Stimulated activated memory B cell treated with anti-CD40 and anti-IgM and Interleukin-4, amounts not matched to agents 10 μg/mL and 1 μg/mL and 100 μg/mL, for 72 hours (primary cell): ENCODE measurements at regions not wholly inside any gene's neighbourhood (a gene's known extent, or its start where the extent isn't known, plus 50 kb on each side); places are given as distances from the start of the nearest gene placed in this dataset.

ENCODE experiments used
- ATAC-seq: fragments of 150-1000 bp; cut with Tn5 transposase; 2 replicates; pipeline ENCODE4 v1.10.0; 2021
- H3K27ac Mint-ChIP-seq: one replicate; pipeline ENCODE4 v1.8.0; 2022; ENCODE audit warnings: mild to moderate bottlenecking, mixed read lengths
- H3K27me3 Mint-ChIP-seq: one replicate; pipeline ENCODE4 v1.8.0; 2022; ENCODE audit warnings: mixed read lengths
- H3K36me3 Mint-ChIP-seq: one replicate; pipeline ENCODE4 v1.8.0; 2022; ENCODE audit warnings: mixed read lengths
- H3K4me1 Mint-ChIP-seq: one replicate; pipeline ENCODE4 v1.8.0; 2022; ENCODE audit warnings: mixed read lengths
- H3K4me3 Mint-ChIP-seq: one replicate; pipeline ENCODE4 v1.8.0; 2022; ENCODE audit warnings: mild to moderate bottlenecking, moderate library complexity, mixed read lengths
- H3K9me3 Mint-ChIP-seq: one replicate; pipeline ENCODE4 v1.8.0; 2022; ENCODE audit warnings: mixed read lengths

- Mint-ChIP-seq H3K4me3 (no peak overlapping the region), H3K9me3 (peaks cover 5% of the 10 kb centered on the region), H3K36me3 (no peaks in the 10 kb centered on the region), H3K27me3 (peaks cover 17% of the 10 kb centered on the region), H3K27ac (no peak overlapping the region), H3K4me1 (no peaks in the 10 kb centered on the region)
- ATAC-seq, result no peak
Observed at GRCh38 chr1:5721634-5722215, 270.5 kb downstream of the NPHP4 start.

GRCh38 chr1:5720936-5721335, 271.3 kb downstream of the NPHP4 start:
- ATAC-seq, result no peak
- no peaks in the 10 kb centered on the region for H3K4me1 Mint-ChIP-seq
- no peaks in the 10 kb centered on the region for H3K36me3 Mint-ChIP-seq
- H3K9me3 Mint-ChIP-seq, result peaks cover 5% of the 10 kb centered on the region
- no peak overlapping the region for H3K27ac Mint-ChIP-seq
- H3K27me3 Mint-ChIP-seq, result peaks cover 24% of the 10 kb centered on the region
- no peak overlapping the region for H3K4me3 Mint-ChIP-seq

- H3K4me1 Mint-ChIP-seq, result no peaks in the 10 kb centered on the region
- H3K9me3 Mint-ChIP-seq, result peaks cover 9% of the 10 kb centered on the region
- H3K36me3 Mint-ChIP-seq, result no peaks in the 10 kb centered on the region
- H3K27ac Mint-ChIP-seq, result no peak overlapping the region
- H3K4me3 Mint-ChIP-seq, result no peak overlapping the region
- peaks cover 27% of the 10 kb centered on the region for H3K27me3 Mint-ChIP-seq
- no peak for ATAC-seq
Observed at GRCh38 chr1:5720484-5720883, 271.7 kb downstream of the NPHP4 start.

GRCh38 chr1:5720045-5720444, 272.2 kb downstream of the NPHP4 start:
- peaks cover 23% of the 10 kb centered on the region for H3K27me3 Mint-ChIP-seq
- no peak for ATAC-seq
- no peaks in the 10 kb centered on the region for H3K36me3 Mint-ChIP-seq
- no peak overlapping the region for H3K4me3 Mint-ChIP-seq
- peaks cover 13% of the 10 kb centered on the region for H3K9me3 Mint-ChIP-seq
- H3K4me1 Mint-ChIP-seq, result no peaks in the 10 kb centered on the region
- no peak overlapping the region for H3K27ac Mint-ChIP-seq

GRCh38 chr1:5718831-5719632, 273.2 kb downstream of the NPHP4 start:
- Mint-ChIP-seq H3K27me3 (peaks cover 22% of the 10 kb centered on the region), H3K9me3 (peaks cover 17% of the 10 kb centered on the region), H3K4me1 (no peaks in the 10 kb centered on the region), H3K36me3 (no peaks in the 10 kb centered on the region), H3K4me3 (no peak overlapping the region), H3K27ac (no peak overlapping the region)
- ATAC-seq, result no peak

- Mint-ChIP-seq H3K27me3 (peaks cover 22% of the 10 kb centered on the region), H3K4me1 (no peaks in the 10 kb centered on the region), H3K9me3 (peaks cover 12% of the 10 kb centered on the region), H3K4me3 (no peak overlapping the region), H3K36me3 (no peaks in the 10 kb centered on the region), H3K27ac (no peak overlapping the region)
- no peak for ATAC-seq
Observed at GRCh38 chr1:5717031-5717682, 275.1 kb downstream of the NPHP4 start.

- H3K27ac Mint-ChIP-seq, result no peak overlapping the region
- peaks cover 12% of the 10 kb centered on the region for H3K9me3 Mint-ChIP-seq
- H3K4me1 Mint-ChIP-seq, result no peaks in the 10 kb centered on the region
- H3K36me3 Mint-ChIP-seq, result no peaks in the 10 kb centered on the region
- peaks cover 22% of the 10 kb centered on the region for H3K27me3 Mint-ChIP-seq
- ATAC-seq, result no peak
- no peak overlapping the region for H3K4me3 Mint-ChIP-seq
Observed at GRCh38 chr1:5716126-5716525, 276.1 kb downstream of the NPHP4 start.

- Mint-ChIP-seq H3K27ac (no peak overlapping the region), H3K27me3 (peaks cover 30% of the 10 kb centered on the region), H3K4me3 (no peak overlapping the region), H3K36me3 (no peaks in the 10 kb centered on the region), H3K4me1 (no peaks in the 10 kb centered on the region), H3K9me3 (peaks cover 16% of the 10 kb centered on the region)
- no peak for ATAC-seq
Observed at GRCh38 chr1:5713101-5714010, 278.9 kb downstream of the NPHP4 start.

GRCh38 chr1:5711956-5712645, 280.1 kb downstream of the NPHP4 start:
- no peaks in the 10 kb centered on the region for H3K36me3 Mint-ChIP-seq
- H3K4me1 Mint-ChIP-seq, result no peaks in the 10 kb centered on the region
- H3K9me3 Mint-ChIP-seq, result peaks cover 16% of the 10 kb centered on the region
- no peak overlapping the region for H3K27ac Mint-ChIP-seq
- H3K27me3 Mint-ChIP-seq, result peaks cover 22% of the 10 kb centered on the region
- no peak overlapping the region for H3K4me3 Mint-ChIP-seq
- ATAC-seq, result no peak

- no peak for ATAC-seq
- peaks cover 16% of the 10 kb centered on the region for H3K9me3 Mint-ChIP-seq
- no peaks in the 10 kb centered on the region for H3K4me1 Mint-ChIP-seq
- no peaks in the 10 kb centered on the region for H3K36me3 Mint-ChIP-seq
- peaks cover 14% of the 10 kb centered on the region for H3K27me3 Mint-ChIP-seq
- H3K27ac Mint-ChIP-seq, result no peak overlapping the region
- no peak overlapping the region for H3K4me3 Mint-ChIP-seq
Observed at GRCh38 chr1:5711079-5711478, 281.1 kb downstream of the NPHP4 start.

- no peaks in the 10 kb centered on the region for H3K4me1 Mint-ChIP-seq
- ATAC-seq, result no peak
Observed at GRCh38 chr1:5709976-5710375, 282.2 kb downstream of the NPHP4 start.

GRCh38 chr1:5709461-5709975, 282.7 kb downstream of the NPHP4 start:
- Mint-ChIP-seq H3K27me3 (peaks cover 9% of the 10 kb centered on the region), H3K27ac (no peak overlapping the region), H3K4me1 (no peaks in the 10 kb centered on the region), H3K9me3 (peaks cover 5% of the 10 kb centered on the region), H3K36me3 (no peaks in the 10 kb centered on the region), H3K4me3 (no peak overlapping the region)
- ATAC-seq, result no peak

More at GRCh38 chr1:5709976-5710375, 282.2 kb downstream of the NPHP4 start:
- Mint-ChIP-seq H3K4me3 (no peak overlapping the region), H3K9me3 (peaks cover 7% of the 10 kb centered on the region), H3K27me3 (peaks cover 9% of the 10 kb centered on the region), H3K27ac (no peak overlapping the region), H3K36me3 (no peaks in the 10 kb centered on the region)

GRCh38 chr1:5708346-5709245, 283.6 kb downstream of the NPHP4 start:
- no peak for ATAC-seq
- Mint-ChIP-seq H3K27ac (no peak overlapping the region), H3K36me3 (no peaks in the 10 kb centered on the region), H3K4me3 (no peak overlapping the region), H3K9me3 (peaks cover 4% of the 10 kb centered on the region), H3K4me1 (no peaks in the 10 kb centered on the region), H3K27me3 (peaks cover 9% of the 10 kb centered on the region)
